Heart right ventricle (tissue), 16 donors: ENCODE measurements at regions not wholly inside any gene's neighbourhood (a gene's known extent, or its start where the extent isn't known, plus 50 kb on each side); places are given as distances from the start of the nearest gene placed in this dataset.

Experiments used
- ATAC-seq, 8 donors: fragments of 200-7000 bp; cut with Tn5 transposase; one replicate each; pipeline ENCODE4 v1.9.1; 2020; ENCODE audit warnings: mild to moderate bottlenecking in 8 of 8, moderate library complexity in 8 of 8, moderate number of reproducible peaks in 1 of 8
- DNase-seq, 2 donors: peaks; one replicate each; pipeline ENCODE4 v3.0.0-alpha.2; 2020
- H3K27ac ChIP-seq, 10 donors: fragments of 200-600 bp; sonication (generic) in 2 of 10; one replicate each; pipeline versions ENCODE4 v1.5.0 to v1.8.0; 2020 to 2022; ENCODE audit warnings: mild to moderate bottlenecking in 3 of 10
- H3K27me3 ChIP-seq, 7 donors: fragments of 200-600 bp; one replicate each; pipeline ENCODE4 v1.8.0; 2021 to 2022; ENCODE audit warnings: mild to moderate bottlenecking in 2 of 7
- H3K36me3 ChIP-seq, 9 donors: fragments of 200-600 bp; sonication (generic) in 1 of 9; one replicate each; pipeline versions ENCODE4 v1.5.0 to v1.8.0; 2020 to 2022; ENCODE audit warnings: mild to moderate bottlenecking in 2 of 9
- H3K4me1 ChIP-seq, 9 donors: fragments of 200-600 bp; sonication (generic) in 1 of 9; one replicate each; pipeline versions ENCODE4 v1.5.0 to v1.8.0; 2020 to 2022; ENCODE audit warnings: mild to moderate bottlenecking in 4 of 9
- H3K4me3 ChIP-seq, 10 donors: fragments of 200-600 bp; sonication (generic) in 2 of 10; one replicate each; pipeline versions ENCODE4 v1.5.0 to v1.8.0; 2020 to 2022; ENCODE audit warnings: mild to moderate bottlenecking in 7 of 10, moderate library complexity in 2 of 10
- H3K9me3 ChIP-seq, 11 donors: fragments of 200-600 bp in 10 of 11; sonication (generic) in 2 of 11; one replicate each; pipeline versions ENCODE4 v1.5.0 to v1.8.0; 2013 to 2022; ENCODE audit warnings: mild to moderate bottlenecking in 2 of 11, control low read depth in 1 of 11, moderate library complexity in 1 of 11
- WGBS, 2 donors: extraction: QIAGEN DNeasy Blood & Tissue Kit; methylation state at CpG; one replicate each; pipeline ENCODE4 v1.1.7; 2013; ENCODE audit warnings: inconsistent platforms in 1 of 2; 5-methylcytosine and 5-hydroxymethylcytosine counted together
- intact Hi-C, 10 donors: fragments of 100-400 bp; cut with DNase I; formaldehyde crosslinking; loops; one replicate each; pipeline versions ENCODE4 v1.11.1 to v1.14.2; 2022
- TF ChIP-seq, protein P1 (sequence below), 9 donors: fragments of 200-600 bp; sonication (generic) in 2 of 9; IDR thresholded peaks; one replicate each; pipeline versions ENCODE4 v1.5.0 to v1.8.0; 2021 to 2022; ENCODE audit warnings: antibody characterized with exemption in 9 of 9, mild to moderate bottlenecking in 5 of 9, moderate library complexity in 1 of 9
- donor health status: Arrhythmogenic right ventricular cardiomyopathy.
- donor health status: ischemic (EF 13 %, LVEDD 7.1; RV severe dilation, severe dysfunction).
- donor health status: healthy with polysubstance abuse.
- donor health status: DM: no; HTN: yes; CAD: no.
- donor health status: DM: no; HTN: no; CAD: no.
- donor health status: ischemic (EF 25% LVEDD 6.9; RV normal size, moderate dysfunction).
- donor health status: ischemic (EF 25% LVEDD 5.7; RV mildly dilated, moderate dysfunction).
- donor health status: healthy.
- donor health status: DM: yes; HTN: yes; CAD: no.
- donor health status: Ischemic cardiomyopathy.
- donor health status: ischemic (EF 35%, LVEDD 5.7; RV mildly dilated, moderate dysfunction).
- donor health status: nonischemic (EF 11% LVEDD 7.7; RV severe dilation, severe dysfunction).
- donor health status: DM: yes; HTN: yes; CAD: no.
- donor health status: PGD.
- donor health status: ischemic (EF 29% LVEDD 5.4; RV normal size, mild dysfunction).
- donor health status: nonischemic (EF 23%, LVEDD 6.1; RV moderate dilation, normal function).

DNA sequence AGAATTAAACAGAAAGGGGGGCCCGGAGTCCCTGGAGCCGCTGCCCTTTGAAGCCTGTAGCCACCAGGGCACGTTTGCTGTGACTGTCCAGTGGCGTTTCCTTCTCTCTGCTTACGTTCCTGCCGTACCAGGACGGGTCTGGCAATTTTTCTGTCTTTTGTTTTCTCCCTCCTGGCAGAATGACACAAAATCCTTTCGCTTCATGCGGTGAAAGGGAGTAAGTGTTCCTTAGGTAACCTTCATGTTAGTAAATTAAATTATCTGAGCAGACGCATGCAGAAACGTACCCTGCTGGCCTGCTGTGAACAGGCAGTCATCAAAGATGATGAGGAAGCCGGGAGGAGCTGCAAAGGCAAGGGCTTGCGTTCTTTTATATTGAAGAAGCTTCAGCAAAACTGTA, 299.3 kb upstream of the ARGLU1 start:
- TF ChIP-seq, protein P1, sequence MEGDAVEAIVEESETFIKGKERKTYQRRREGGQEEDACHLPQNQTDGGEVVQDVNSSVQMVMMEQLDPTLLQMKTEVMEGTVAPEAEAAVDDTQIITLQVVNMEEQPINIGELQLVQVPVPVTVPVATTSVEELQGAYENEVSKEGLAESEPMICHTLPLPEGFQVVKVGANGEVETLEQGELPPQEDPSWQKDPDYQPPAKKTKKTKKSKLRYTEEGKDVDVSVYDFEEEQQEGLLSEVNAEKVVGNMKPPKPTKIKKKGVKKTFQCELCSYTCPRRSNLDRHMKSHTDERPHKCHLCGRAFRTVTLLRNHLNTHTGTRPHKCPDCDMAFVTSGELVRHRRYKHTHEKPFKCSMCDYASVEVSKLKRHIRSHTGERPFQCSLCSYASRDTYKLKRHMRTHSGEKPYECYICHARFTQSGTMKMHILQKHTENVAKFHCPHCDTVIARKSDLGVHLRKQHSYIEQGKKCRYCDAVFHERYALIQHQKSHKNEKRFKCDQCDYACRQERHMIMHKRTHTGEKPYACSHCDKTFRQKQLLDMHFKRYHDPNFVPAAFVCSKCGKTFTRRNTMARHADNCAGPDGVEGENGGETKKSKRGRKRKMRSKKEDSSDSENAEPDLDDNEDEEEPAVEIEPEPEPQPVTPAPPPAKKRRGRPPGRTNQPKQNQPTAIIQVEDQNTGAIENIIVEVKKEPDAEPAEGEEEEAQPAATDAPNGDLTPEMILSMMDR (IDR thresholded peaks at IDR 0.05) = peak in 4 of 9 donors; percentile 13 to 34 (median 24)
- DNase-seq (peak in 1 of 2 donors; percentile 13), ATAC-seq (peak in 5 of 8 donors; percentile 17 to 82 (median 61))
- Histone ChIP-seq H3K4me3 (peak overlapping the region in 7 of 10 donors; percentile 11 to 40 (median 28)), H3K36me3 (no peaks in the 10 kb centered on the region), H3K27ac (peak overlapping the region in 6 of 10 donors; percentile 10 to 59 (median 50)), H3K9me3 (no peaks in the 10 kb centered on the region), H3K27me3 (peaks cover 0 to 3% (median 0%) of the 10 kb centered on the region in 7 donors), H3K4me1 (peaks cover 0 to 24% (median 4%) of the 10 kb centered on the region in 9 donors)
- intact Hi-C loops = no loop called here
- WGBS, 2 donors = 21 to 30% methylated on average over 13 of the region's 13 CpGs

DNA sequence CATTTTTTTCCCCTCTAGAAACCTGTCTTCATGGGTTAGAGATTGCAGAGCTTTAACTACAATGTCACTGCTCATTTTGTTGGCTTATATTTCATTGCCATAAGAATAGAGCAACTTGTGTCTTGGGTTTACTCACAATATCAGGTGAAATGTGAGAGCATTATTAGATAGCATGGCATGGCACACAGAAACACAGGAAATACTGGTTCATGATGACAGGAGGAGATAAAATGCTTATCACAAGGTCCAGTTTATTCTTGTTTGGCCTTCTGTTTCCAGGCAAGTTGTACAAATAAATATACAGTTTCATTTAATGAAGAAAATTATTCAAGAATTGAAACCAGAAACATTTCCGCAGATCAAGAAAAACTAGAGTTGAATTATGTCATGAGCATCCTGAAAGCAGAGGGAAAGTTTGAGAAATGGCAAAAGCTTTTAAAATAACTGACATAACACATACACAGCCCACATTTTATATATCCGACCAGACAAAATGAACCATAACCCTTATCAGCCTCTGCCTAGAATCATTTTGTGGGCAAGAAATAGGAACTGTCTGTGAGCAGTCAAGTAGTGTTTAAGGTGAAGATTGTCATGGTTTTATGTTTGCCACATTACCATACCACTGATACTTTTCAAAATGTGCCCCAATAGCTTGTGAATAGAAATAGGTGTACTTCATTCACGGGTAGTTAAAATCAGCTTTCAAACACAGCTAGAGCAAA, 297.9 kb upstream of the ARGLU1 start:
- Histone ChIP-seq H3K27me3 (peaks cover 0 to 3% (median 0%) of the 10 kb centered on the region in 7 donors), H3K4me3 (no peak overlapping the region), H3K9me3 (no peaks in the 10 kb centered on the region), H3K27ac (peak overlapping the region in 2 of 10 donors; percentile 5 to 6), H3K36me3 (no peaks in the 10 kb centered on the region), H3K4me1 (peaks cover 0 to 24% (median 4%) of the 10 kb centered on the region in 9 donors)
- 71 to 72% methylated on average over 3 of the region's 3 CpGs for WGBS, 2 donors
- TF ChIP-seq, protein P1 (IDR thresholded peaks at IDR 0.05) = no peak
- DNase-seq (no peak), ATAC-seq (no peak)
- intact Hi-C loops = no loop called here

DNA sequence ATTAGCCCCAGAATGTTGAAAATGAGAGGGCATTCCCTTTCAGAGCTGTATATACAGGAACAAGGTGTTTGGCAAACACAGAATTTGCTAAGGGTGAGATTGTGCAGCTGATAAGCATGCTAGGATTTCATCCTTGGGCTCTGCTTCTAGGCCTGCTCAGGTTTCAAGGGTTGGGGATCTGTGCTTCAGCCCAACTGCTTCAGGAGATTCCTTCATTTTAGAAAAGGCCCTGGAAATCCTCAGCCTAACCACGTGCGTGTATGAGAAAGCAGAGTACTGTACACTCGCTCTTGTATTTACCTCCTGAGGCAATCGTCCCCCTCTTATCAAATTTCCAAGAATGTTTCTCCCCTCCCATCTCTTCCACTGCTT, 291.6 kb upstream of the ARGLU1 start:
- TF ChIP-seq, protein P1 (IDR thresholded peaks at IDR 0.05) = no peak
- ATAC-seq (no peak), DNase-seq (no peak)
- Histone ChIP-seq H3K9me3 (no peaks in the 10 kb centered on the region), H3K4me3 (no peak overlapping the region), H3K4me1 (no peaks in the 10 kb centered on the region), H3K27ac (no peak overlapping the region), H3K27me3 (peaks cover 0 to 3% (median 0%) of the 10 kb centered on the region in 7 donors), H3K36me3 (no peaks in the 10 kb centered on the region)
- intact Hi-C loops = loop anchor here in 1 of 10 donors (5.0 kb wide), 1 partner anchor 102 kb away; no protein-coding TSS in a partner anchor
- 26 to 52% methylated on average over 4 of the region's 4 CpGs for WGBS, 2 donors

DNA sequence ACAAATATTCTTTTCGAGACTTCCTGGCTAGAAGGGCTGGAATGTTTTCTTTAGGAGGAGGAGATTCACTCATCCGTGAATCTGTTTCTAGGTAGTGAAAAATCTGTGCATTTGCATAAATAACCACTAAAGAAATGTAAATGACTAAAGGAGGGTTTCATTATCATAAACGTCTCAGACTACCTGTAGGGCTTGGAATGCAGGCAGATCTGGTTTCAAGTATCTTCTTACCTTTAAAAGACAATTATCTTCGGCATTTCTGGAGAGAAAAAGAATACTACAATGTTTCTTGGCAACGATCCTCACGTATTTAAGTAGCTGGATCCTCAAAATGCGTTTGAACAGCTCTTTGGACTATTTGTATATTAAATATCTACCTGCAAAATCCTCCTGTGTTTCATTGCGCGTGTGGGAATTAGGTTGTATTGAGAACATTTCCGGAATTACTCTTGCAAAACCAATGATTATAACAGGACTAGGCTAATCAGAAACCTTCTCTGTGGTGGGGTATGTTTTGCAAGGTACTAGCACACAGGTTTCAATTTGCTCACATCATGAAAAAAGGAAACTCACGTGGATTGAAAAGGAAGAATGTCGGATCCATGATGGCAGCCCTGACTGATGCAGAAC, 291.1 kb upstream of the ARGLU1 start:
- no peak for ATAC-seq
- whole genome bisulfite sequencing, 2 donors = 56 to 59% methylated on average over 12 of the region's 12 CpGs
- Histone ChIP-seq H3K27ac (no peak overlapping the region), H3K36me3 (no peaks in the 10 kb centered on the region), H3K4me1 (no peaks in the 10 kb centered on the region), H3K4me3 (no peak overlapping the region), H3K9me3 (no peaks in the 10 kb centered on the region), H3K27me3 (peaks cover 0 to 3% (median 0%) of the 10 kb centered on the region in 7 donors)
- TF ChIP-seq, protein P1 (IDR thresholded peaks at IDR 0.05) = no peak
- DNase-seq = no peak
- intact Hi-C loops = loop anchor here in 1 of 10 donors (5.0 kb wide), 1 partner anchor 102 kb away; no protein-coding TSS in a partner anchor
